Cardiac fibroblast (primary cell): ENCODE measurements at regions not wholly inside any gene's neighbourhood (a gene's known extent, or its start where the extent isn't known, plus 50 kb on each side); places are given as distances from the start of the nearest gene placed in this dataset.

Source experiments
- DNase-seq, 2 donors: peaks; one replicate each; pipeline versions ENCODE4 v3.0.0 to v3.0.0-alpha.2; 2010; ENCODE audit warnings: low read depth in 2 of 2
- H3K4me3 ChIP-seq, 2 donors: replicated peaks in 1 of 2; 1 replicate in 1 of 2; 2 replicates in 1 of 2; pipeline ENCODE4 v1.5.1; 2011; ENCODE audit warnings: low read depth in 2 of 2, low read length in 2 of 2, mild to moderate bottlenecking in 2 of 2, moderate library complexity in 1 of 2
- CTCF ChIP-seq: IDR thresholded peaks from one replicate; pipeline ENCODE4 v1.5.1; 2011; ENCODE audit warnings: low read depth, mild to moderate bottlenecking, low read length, inconsistent platforms

GRCh38 chr7:26599982-26600381 lies 264.4 kb downstream of the SKAP2 start:
- no peak overlapping the region for H3K4me3 ChIP-seq
- DNase-seq = no peak
- TF ChIP-seq CTCF = no peak

- TF ChIP-seq CTCF = no peak
- DNase-seq = no peak
- H3K4me3 ChIP-seq = no peak overlapping the region
Observed at GRCh38 chr7:26600411-26600810, 264.0 kb downstream of the SKAP2 start.

DNA sequence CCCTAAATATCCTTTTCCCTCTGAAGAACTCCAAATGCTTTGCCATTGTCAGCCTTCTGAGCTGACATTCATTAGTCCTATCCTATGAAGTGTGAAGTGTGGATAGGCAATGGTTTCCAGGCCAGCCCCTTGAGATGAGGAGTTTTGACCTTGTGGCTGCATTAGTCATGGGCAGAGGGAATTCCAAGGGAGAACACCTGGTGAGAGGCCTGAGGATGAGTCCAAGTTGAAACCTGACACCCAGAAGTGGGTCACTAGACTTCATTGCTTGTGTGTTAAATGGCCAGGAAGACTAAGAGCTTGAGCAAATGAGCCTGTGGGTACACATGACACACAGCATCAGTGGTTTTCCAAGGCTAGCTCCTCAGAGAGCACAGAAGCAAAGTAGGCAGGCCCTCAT lies 260.8 kb downstream of the SKAP2 start:
- DNase-seq = no peak
- TF ChIP-seq CTCF = no peak
- no peak overlapping the region for H3K4me3 ChIP-seq

- no peak for TF ChIP-seq CTCF
- no peak overlapping the region for H3K4me3 ChIP-seq
- no peak for DNase-seq
Observed at GRCh38 chr7:26608402-26608801, 256.0 kb downstream of the SKAP2 start.

DNA sequence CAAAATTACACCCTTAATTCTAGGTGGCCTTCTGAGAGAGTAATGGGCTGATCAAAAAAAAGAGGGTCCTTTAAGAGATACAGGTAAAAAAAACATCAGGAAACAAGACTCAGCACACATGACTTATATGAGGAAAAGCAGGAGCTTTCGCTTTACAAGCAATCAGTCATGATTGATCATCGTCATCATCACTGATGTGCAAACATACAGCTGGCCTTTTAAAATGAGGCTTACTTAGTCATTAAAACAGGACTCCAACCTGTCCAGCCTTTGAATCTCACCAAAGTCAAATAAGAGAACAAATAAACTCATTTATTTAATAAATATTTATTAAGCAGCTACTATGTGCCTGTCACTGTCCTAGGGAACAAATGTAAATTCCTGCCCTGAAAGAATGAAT lies 255.3 kb downstream of the SKAP2 start:
- H3K4me3 ChIP-seq = no peak overlapping the region
- DNase-seq = no peak
- no peak for TF ChIP-seq CTCF

DNA sequence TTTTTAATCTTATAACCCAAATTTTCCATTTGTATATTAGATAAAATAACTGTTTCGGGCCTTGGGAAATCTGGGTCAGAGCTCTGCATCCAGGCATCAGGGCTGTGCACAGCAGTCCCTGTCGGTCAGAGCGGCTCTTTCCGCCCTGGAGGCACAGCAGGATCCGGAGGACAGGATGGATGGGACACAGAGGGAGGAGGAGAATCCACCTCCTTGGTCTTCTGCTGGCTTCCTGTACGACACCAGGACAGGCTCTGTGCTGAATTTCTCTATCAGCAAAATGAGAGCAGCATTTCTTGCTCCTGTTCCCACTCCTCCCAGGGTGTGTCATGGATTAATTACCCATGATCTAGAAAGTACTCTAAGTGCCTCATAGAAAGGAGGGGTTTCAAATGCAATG lies 254.9 kb downstream of the SKAP2 start:
- no peak for TF ChIP-seq CTCF
- DNase-seq = no peak

GRCh38 chr7:26612742-26613141 lies 251.6 kb downstream of the SKAP2 start:
- H3K4me3 ChIP-seq = no peak overlapping the region
- TF ChIP-seq CTCF = no peak
- DNase-seq = no peak

More for the DNA sequence above, 254.9 kb downstream of the SKAP2 start:
- H3K4me3 ChIP-seq = no peak overlapping the region
